Right atrium auricular region (tissue), 2 donors: ENCODE measurements at regions not wholly inside any gene's neighbourhood (a gene's known extent, or its start where the extent isn't known, plus 50 kb on each side); places are given as distances from the start of the nearest gene placed in this dataset.
A peak's percentile ranks its signal among the peaks of the same experiment; 100 is the strongest.

Experiments used
- DNase-seq: peaks from one replicate; pipeline ENCODE4 v3.0.0-alpha.2; 2019; ENCODE audit warnings: low spot score
- H3K27ac ChIP-seq, 2 donors: fragments of 200-600 bp; sonication (generic); 1 replicate in 1 of 2; 2 replicates in 1 of 2; pipeline ENCODE4 v1.5.1; 2016 to 2019
- H3K27me3 ChIP-seq, 2 donors: fragments of 200-600 bp; sonication (generic); one replicate each; pipeline versions ENCODE4 v1.5.1 to v1.6.0; 2017 to 2019
- H3K36me3 ChIP-seq: fragments of 200-600 bp; sonication (generic); one replicate; pipeline ENCODE4 v1.5.1; 2016
- H3K4me1 ChIP-seq, 2 donors: fragments of 200-600 bp; sonication (generic); one replicate each; pipeline versions ENCODE4 v1.5.1 to v1.6.0; 2017 to 2019
- H3K4me3 ChIP-seq, 2 donors: fragments of 200-600 bp; sonication (generic); 1 replicate in 1 of 2; 2 replicates in 1 of 2; pipeline ENCODE4 v1.5.1; 2017 to 2019; ENCODE audit warnings: mild to moderate bottlenecking in 1 of 2, moderate library complexity in 1 of 2
- H3K9me3 ChIP-seq, 2 donors: fragments of 200-600 bp; sonication (generic); one replicate each; pipeline ENCODE4 v1.5.1; 2019
- TF ChIP-seq, protein P1 (sequence below), 2 donors: fragments of 200-600 bp; sonication (generic); IDR thresholded peaks; one replicate each; pipeline ENCODE4 v1.5.1; 2019; ENCODE audit warnings: antibody characterized with exemption in 2 of 2

DNA sequence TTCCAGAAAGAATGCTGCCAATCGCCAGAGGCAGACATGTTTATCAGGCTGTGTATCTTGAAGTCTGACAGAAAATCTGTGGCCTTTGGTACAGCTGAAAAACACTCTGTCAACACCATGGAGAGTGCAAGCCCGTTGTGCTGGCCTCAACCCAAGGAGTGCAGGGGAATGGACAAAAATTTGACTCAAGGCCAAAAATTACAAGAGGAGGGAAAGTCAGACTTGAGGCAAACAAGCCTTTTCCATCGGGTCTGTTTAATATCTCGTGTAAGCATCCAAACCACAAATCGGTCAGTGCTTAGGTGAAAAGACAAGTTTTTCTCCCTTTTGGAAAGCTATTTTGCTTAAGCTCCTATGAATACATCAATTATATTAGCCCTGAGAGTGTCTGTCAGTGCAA lies 305.3 kb upstream of the NFE2L3 start:
- H3K9me3 ChIP-seq, result no peaks in the 10 kb centered on the region
- peak overlapping the region; percentile 81 to 84 for H3K27ac ChIP-seq
- TF ChIP-seq, protein P1, sequence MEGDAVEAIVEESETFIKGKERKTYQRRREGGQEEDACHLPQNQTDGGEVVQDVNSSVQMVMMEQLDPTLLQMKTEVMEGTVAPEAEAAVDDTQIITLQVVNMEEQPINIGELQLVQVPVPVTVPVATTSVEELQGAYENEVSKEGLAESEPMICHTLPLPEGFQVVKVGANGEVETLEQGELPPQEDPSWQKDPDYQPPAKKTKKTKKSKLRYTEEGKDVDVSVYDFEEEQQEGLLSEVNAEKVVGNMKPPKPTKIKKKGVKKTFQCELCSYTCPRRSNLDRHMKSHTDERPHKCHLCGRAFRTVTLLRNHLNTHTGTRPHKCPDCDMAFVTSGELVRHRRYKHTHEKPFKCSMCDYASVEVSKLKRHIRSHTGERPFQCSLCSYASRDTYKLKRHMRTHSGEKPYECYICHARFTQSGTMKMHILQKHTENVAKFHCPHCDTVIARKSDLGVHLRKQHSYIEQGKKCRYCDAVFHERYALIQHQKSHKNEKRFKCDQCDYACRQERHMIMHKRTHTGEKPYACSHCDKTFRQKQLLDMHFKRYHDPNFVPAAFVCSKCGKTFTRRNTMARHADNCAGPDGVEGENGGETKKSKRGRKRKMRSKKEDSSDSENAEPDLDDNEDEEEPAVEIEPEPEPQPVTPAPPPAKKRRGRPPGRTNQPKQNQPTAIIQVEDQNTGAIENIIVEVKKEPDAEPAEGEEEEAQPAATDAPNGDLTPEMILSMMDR (IDR thresholded peaks at IDR 0.05), result no peak
- H3K27me3 ChIP-seq, result peaks cover 0 to under 1% of the 10 kb centered on the region in 2 donors
- H3K4me1 ChIP-seq, result peaks cover 0 to 80% of the 10 kb centered on the region in 2 donors
- peak; percentile 85 for DNase-seq
- no peaks in the 10 kb centered on the region for H3K36me3 ChIP-seq
- no peak overlapping the region for H3K4me3 ChIP-seq

GRCh38 chr7:25847336-25848070 lies 304.5 kb upstream of the NFE2L3 start:
- TF ChIP-seq, protein P1 (IDR thresholded peaks at IDR 0.05), result no peak
- peak overlapping the region; percentile 81 to 84 for H3K27ac ChIP-seq
- peaks cover 0 to 8% of the 10 kb centered on the region in 2 donors for H3K27me3 ChIP-seq
- no peaks in the 10 kb centered on the region for H3K36me3 ChIP-seq
- no peak for DNase-seq
- no peaks in the 10 kb centered on the region for H3K9me3 ChIP-seq
- H3K4me1 ChIP-seq, result peaks cover 0 to 82% of the 10 kb centered on the region in 2 donors
- H3K4me3 ChIP-seq, result no peak overlapping the region

- Histone ChIP-seq H3K4me3 (no peak overlapping the region), H3K27ac (peak overlapping the region; percentile 81 to 84), H3K27me3 (peaks cover 8 to 25% of the 10 kb centered on the region in 2 donors), H3K4me1 (peaks cover 0 to 66% of the 10 kb centered on the region in 2 donors), H3K36me3 (no peaks in the 10 kb centered on the region), H3K9me3 (no peaks in the 10 kb centered on the region)
- DNase-seq, result peak; percentile 78
- TF ChIP-seq, protein P1 (IDR thresholded peaks at IDR 0.05), result no peak
Measured at GRCh38 chr7:25849500-25850184, 302.4 kb upstream of the NFE2L3 start.

- H3K27me3 ChIP-seq, result peaks cover 8 to 30% of the 10 kb centered on the region in 2 donors
- DNase-seq, result no peak
- H3K36me3 ChIP-seq, result no peaks in the 10 kb centered on the region
- no peak overlapping the region for H3K4me3 ChIP-seq
- TF ChIP-seq, protein P1 (IDR thresholded peaks at IDR 0.05), result no peak
- peaks cover 0 to 61% of the 10 kb centered on the region in 2 donors for H3K4me1 ChIP-seq
- peak overlapping the region; percentile 81 to 84 for H3K27ac ChIP-seq
- no peaks in the 10 kb centered on the region for H3K9me3 ChIP-seq
Measured at GRCh38 chr7:25850216-25850615, 301.8 kb upstream of the NFE2L3 start.

- TF ChIP-seq, protein P1 (IDR thresholded peaks at IDR 0.05), result no peak
- no peak for DNase-seq
- Histone ChIP-seq H3K4me1 (peaks cover 0 to 56% of the 10 kb centered on the region in 2 donors), H3K9me3 (no peaks in the 10 kb centered on the region), H3K36me3 (no peaks in the 10 kb centered on the region), H3K27ac (peak overlapping the region; percentile 81 to 84), H3K4me3 (no peak overlapping the region), H3K27me3 (peaks cover 12 to 33% of the 10 kb centered on the region in 2 donors)
Measured at GRCh38 chr7:25850735-25851134, 301.3 kb upstream of the NFE2L3 start.
